ENCODE measurements at regions not wholly inside any gene's neighbourhood (a gene's known extent, or its start where the extent isn't known, plus 50 kb on each side); places are given as distances from the start of the nearest gene placed in this dataset.
A peak's percentile ranks its signal among the peaks of the same experiment; 100 is the strongest.

DNA sequence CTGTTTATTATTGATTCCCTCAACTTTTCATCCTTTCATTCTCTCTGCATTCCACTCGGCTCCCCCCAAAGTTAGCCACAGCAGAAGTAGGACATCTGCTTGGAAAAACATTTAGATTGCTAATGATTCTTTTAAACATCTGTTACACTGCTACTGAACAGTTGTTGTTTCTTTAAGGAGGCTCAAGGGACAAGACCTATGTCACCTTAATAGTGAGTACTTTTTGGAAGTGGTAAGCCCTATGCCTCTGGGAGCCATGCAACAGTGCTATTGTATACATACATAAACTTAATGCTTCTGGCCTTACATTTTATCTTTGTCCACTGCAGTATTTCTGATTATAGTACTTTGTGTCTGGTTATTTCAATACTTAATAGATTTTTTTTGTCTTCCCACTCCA is 628.2 kb upstream of the FOXG1 start:
- no peaks in the 10 kb centered on the region for H3K27me3 ChIP-seq (ENCODE audit: control insufficient read depth, insufficient read depth, low read length)
- TF ChIP-seq, protein P1, sequence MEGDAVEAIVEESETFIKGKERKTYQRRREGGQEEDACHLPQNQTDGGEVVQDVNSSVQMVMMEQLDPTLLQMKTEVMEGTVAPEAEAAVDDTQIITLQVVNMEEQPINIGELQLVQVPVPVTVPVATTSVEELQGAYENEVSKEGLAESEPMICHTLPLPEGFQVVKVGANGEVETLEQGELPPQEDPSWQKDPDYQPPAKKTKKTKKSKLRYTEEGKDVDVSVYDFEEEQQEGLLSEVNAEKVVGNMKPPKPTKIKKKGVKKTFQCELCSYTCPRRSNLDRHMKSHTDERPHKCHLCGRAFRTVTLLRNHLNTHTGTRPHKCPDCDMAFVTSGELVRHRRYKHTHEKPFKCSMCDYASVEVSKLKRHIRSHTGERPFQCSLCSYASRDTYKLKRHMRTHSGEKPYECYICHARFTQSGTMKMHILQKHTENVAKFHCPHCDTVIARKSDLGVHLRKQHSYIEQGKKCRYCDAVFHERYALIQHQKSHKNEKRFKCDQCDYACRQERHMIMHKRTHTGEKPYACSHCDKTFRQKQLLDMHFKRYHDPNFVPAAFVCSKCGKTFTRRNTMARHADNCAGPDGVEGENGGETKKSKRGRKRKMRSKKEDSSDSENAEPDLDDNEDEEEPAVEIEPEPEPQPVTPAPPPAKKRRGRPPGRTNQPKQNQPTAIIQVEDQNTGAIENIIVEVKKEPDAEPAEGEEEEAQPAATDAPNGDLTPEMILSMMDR (IDR thresholded peaks at IDR 0.05; ENCODE audit: insufficient read depth, low read length, severe bottlenecking): no peak
- FAIRE-seq (no peak), DNase-seq (ENCODE audit: low read depth) (no peak)
- no peak overlapping the region for H3K4me3 ChIP-seq (ENCODE audit: low read depth, low read length)
- H3K36me3 ChIP-seq (ENCODE audit: control insufficient read depth, insufficient read depth, low read length): no peaks in the 10 kb centered on the region

DNA sequence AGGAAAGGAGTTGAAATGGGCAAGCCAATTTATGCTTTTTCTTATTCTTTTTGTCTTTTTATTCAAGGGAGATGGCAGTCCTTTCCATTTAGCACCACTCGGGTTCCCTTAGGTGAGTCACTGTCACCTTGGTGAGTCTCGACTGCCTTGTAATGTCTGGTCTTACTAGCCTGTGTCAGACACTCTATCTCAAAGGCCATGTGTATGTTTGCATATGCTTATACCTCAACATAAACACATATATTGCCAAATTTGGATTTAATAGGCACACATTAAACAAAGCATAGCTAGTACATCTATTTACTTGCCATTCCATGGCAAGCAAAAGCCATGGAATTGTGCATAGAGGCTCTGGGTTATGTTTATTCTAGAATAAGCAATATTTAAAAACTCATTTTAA is 624.9 kb upstream of the FOXG1 start:
- H3K27me3 ChIP-seq (ENCODE audit: control insufficient read depth, insufficient read depth, low read length): no peaks in the 10 kb centered on the region
- TF ChIP-seq, protein P1 (IDR thresholded peaks at IDR 0.05; ENCODE audit: insufficient read depth, low read length, severe bottlenecking): no peak
- no peak overlapping the region for H3K4me3 ChIP-seq (ENCODE audit: low read depth, low read length)
- DNase-seq (ENCODE audit: low read depth): no peak
- H3K36me3 ChIP-seq (ENCODE audit: control insufficient read depth, insufficient read depth, low read length): no peaks in the 10 kb centered on the region
- no peak for FAIRE-seq

- Histone ChIP-seq H3K36me3 (ENCODE audit: control insufficient read depth, insufficient read depth, low read length) (no peaks in the 10 kb centered on the region), H3K4me3 (ENCODE audit: low read depth, low read length) (no peak overlapping the region), H3K27me3 (ENCODE audit: control insufficient read depth, insufficient read depth, low read length) (no peaks in the 10 kb centered on the region)
- TF ChIP-seq, protein P1 (IDR thresholded peaks at IDR 0.05; ENCODE audit: insufficient read depth, low read length, severe bottlenecking): peak; percentile 10
- DNase-seq (ENCODE audit: low read depth): peak; percentile 1
- FAIRE-seq: no peak
Observed at GRCh38 chr14:28142400-28143015, 624.1 kb upstream of the FOXG1 start.

GRCh38 chr14:28143316-28143715 is 623.3 kb upstream of the FOXG1 start:
- H3K27me3 ChIP-seq (ENCODE audit: control insufficient read depth, insufficient read depth, low read length): no peaks in the 10 kb centered on the region
- DNase-seq (ENCODE audit: low read depth) (no peak), FAIRE-seq (no peak)
- TF ChIP-seq, protein P1 (IDR thresholded peaks at IDR 0.05; ENCODE audit: insufficient read depth, low read length, severe bottlenecking): no peak
- H3K36me3 ChIP-seq (ENCODE audit: control insufficient read depth, insufficient read depth, low read length): no peaks in the 10 kb centered on the region
- H3K4me3 ChIP-seq (ENCODE audit: low read depth, low read length): no peak overlapping the region

DNA sequence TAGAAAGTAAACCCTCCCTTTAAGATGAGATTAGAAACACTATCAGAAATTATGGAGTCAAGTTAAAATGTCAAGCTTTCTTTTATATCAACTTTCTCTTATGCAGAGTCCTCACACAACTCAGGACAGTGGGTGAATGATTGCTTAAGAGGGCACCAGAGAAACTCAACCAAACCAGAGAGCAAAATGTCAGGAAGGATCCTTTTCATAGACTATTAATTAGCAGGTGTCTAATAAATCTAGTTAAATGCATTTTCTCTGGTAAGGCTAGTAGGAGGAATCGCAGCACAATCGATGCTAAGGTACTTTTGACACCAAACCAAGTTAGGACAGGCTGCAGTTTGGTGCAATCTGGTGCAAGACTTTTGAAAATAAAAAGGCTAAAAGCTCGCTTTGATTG is 614.7 kb upstream of the FOXG1 start:
- Histone ChIP-seq H3K4me3 (ENCODE audit: low read depth, low read length) (no peak overlapping the region), H3K36me3 (ENCODE audit: control insufficient read depth, insufficient read depth, low read length) (no peaks in the 10 kb centered on the region), H3K27me3 (ENCODE audit: control insufficient read depth, insufficient read depth, low read length) (no peaks in the 10 kb centered on the region)
- TF ChIP-seq, protein P1 (IDR thresholded peaks at IDR 0.05; ENCODE audit: insufficient read depth, low read length, severe bottlenecking): no peak
- DNase-seq (ENCODE audit: low read depth) (no peak), FAIRE-seq (no peak)

DNA sequence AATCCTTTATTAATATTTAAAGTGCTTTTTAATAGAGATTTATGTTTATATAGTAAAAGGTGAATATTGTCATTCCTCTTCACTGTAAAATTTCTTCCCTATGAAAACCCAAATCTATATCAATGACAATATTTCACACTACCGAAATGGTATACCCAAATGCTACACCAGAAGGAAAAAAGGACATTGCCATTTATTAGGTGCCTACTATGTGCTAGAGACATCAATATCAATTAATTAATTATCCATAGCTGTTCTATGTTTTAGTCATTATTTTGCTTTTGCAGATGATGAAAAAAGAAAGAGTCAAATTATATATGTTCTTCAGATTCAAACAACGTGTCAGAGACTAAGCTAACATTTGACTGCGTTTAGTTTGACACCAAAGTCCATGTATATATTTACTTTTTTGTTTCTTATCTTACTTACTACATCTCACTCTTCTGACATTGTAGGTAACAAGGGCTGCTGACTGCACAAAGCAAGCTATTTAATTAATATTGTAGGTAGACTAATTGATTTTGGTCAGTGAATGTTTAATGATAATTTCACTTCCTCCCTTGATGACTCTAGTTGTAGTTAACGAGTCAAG is 614.0 kb upstream of the FOXG1 start:
- H3K27me3 ChIP-seq (ENCODE audit: control insufficient read depth, insufficient read depth, low read length): no peaks in the 10 kb centered on the region
- FAIRE-seq: no peak
- no peaks in the 10 kb centered on the region for H3K36me3 ChIP-seq (ENCODE audit: control insufficient read depth, insufficient read depth, low read length)
- TF ChIP-seq, protein P1 (IDR thresholded peaks at IDR 0.05; ENCODE audit: insufficient read depth, low read length, severe bottlenecking): no peak
- DNase-seq (ENCODE audit: low read depth): no peak
- H3K4me3 ChIP-seq (ENCODE audit: low read depth, low read length): no peak overlapping the region

All from bronchial epithelial cell (primary cell).